SKM-1 treated with dmso at 0.1 percent for 144 hours (cell line): ENCODE measurements at regions not wholly inside any gene's neighbourhood (a gene's known extent, or its start where the extent isn't known, plus 50 kb on each side); places are given as distances from the start of the nearest gene placed in this dataset.
"Not testable (repeated sequence)": the region's sequence is repeated elsewhere in the genome, so short reads cannot be mapped to it uniquely, and the experiment has no call there.

ENCODE experiments used
- DNase-seq: peaks from one replicate; lab custom pipeline; 2025; ENCODE audit not compliant: unreplicated experiment; lab: John Stamatoyannopoulos, UW

- DNase-seq, result no peak
Measured at GRCh38 chr16:55015181-55015913, 84.7 kb downstream of the IRX5 start.

- no peak for DNase-seq
Measured at GRCh38 chr16:55016515-55016914, 85.8 kb downstream of the IRX5 start.

- DNase-seq, result no peak
Measured at GRCh38 chr16:55017321-55017720, 86.7 kb downstream of the IRX5 start.

GRCh38 chr16:55018881-55019280, 88.2 kb downstream of the IRX5 start:
- no peak for DNase-seq

- DNase-seq, result no peak
Measured at GRCh38 chr16:55019419-55020131, 88.9 kb downstream of the IRX5 start.

- DNase-seq, result no peak
Measured at GRCh38 chr16:55021595-55022475, 91.2 kb downstream of the IRX5 start.

GRCh38 chr16:55027260-55027659, 96.6 kb downstream of the IRX5 start:
- DNase-seq, result not testable (repeated sequence)

GRCh38 chr16:55029509-55029908, 98.8 kb downstream of the IRX5 start:
- DNase-seq, result no peak

- DNase-seq, result no peak
Measured at GRCh38 chr16:55030944-55031343, 100.3 kb downstream of the IRX5 start.

- no peak for DNase-seq
Measured at GRCh38 chr16:55031481-55031880, 100.8 kb downstream of the IRX5 start.

GRCh38 chr16:55033225-55034156, 102.8 kb downstream of the IRX5 start:
- DNase-seq, result no peak

- peak; percentile 44 for DNase-seq
Measured at GRCh38 chr16:55035029-55035428, 104.4 kb downstream of the IRX5 start.

- no peak for DNase-seq
Measured at GRCh38 chr16:55035956-55036355, 105.3 kb downstream of the IRX5 start.

GRCh38 chr16:55036371-55036821, 105.7 kb downstream of the IRX5 start:
- DNase-seq, result no peak

GRCh38 chr16:55037046-55037445, 106.4 kb downstream of the IRX5 start:
- DNase-seq, result no peak

GRCh38 chr16:55037966-55038365, 107.3 kb downstream of the IRX5 start:
- DNase-seq, result no peak

GRCh38 chr16:55039042-55039441, 108.4 kb downstream of the IRX5 start:
- no peak for DNase-seq

GRCh38 chr16:55039511-55039910, 108.8 kb downstream of the IRX5 start:
- no peak for DNase-seq

- DNase-seq, result no peak
Measured at GRCh38 chr16:55039931-55040330, 109.3 kb downstream of the IRX5 start.

GRCh38 chr16:55040366-55041086, 109.9 kb downstream of the IRX5 start:
- DNase-seq, result no peak
